Upper lobe of right lung (tissue), 1 donor: ENCODE measurements at regions not wholly inside any gene's neighbourhood (a gene's known extent, or its start where the extent isn't known, plus 50 kb on each side); places are given as distances from the start of the nearest gene placed in this dataset.

Experiments used
- ATAC-seq: fragments of 200-7000 bp; cut with Tn5 transposase; one replicate; pipeline ENCODE4 v1.9.1; 2020; ENCODE audit warnings: mild to moderate bottlenecking, moderate library complexity
- DNase-seq: peaks from one replicate; pipeline ENCODE4 v3.0.0-alpha.2; 2020
- H3K27ac ChIP-seq: fragments of 200-600 bp; one replicate; pipeline ENCODE4 v1.8.0; 2022
- H3K27me3 ChIP-seq: fragments of 200-600 bp; one replicate; pipeline ENCODE4 v1.8.0; 2022; ENCODE audit warnings: mild to moderate bottlenecking
- H3K36me3 ChIP-seq: fragments of 200-600 bp; one replicate; pipeline ENCODE4 v1.8.0; 2022
- H3K4me1 ChIP-seq: fragments of 200-600 bp; one replicate; pipeline ENCODE4 v1.8.0; 2022
- H3K4me3 ChIP-seq: fragments of 200-600 bp; one replicate; pipeline ENCODE4 v1.8.0; 2022; ENCODE audit warnings: mild to moderate bottlenecking
- H3K9me3 ChIP-seq: fragments of 200-600 bp; one replicate; pipeline ENCODE4 v1.8.0; 2022
- intact Hi-C: fragments of 100-400 bp; cut with DNase I; formaldehyde crosslinking; loops from one replicate; pipeline ENCODE4 v1.11.0; 2022
- TF ChIP-seq, protein P1 (sequence below): fragments of 200-600 bp; IDR thresholded peaks from one replicate; pipeline ENCODE4 v1.8.0; 2022; ENCODE audit warnings: antibody characterized with exemption
- donor health status: DM: no; HTN: yes; CAD: no; lungs with severe emphysema.

DNA sequence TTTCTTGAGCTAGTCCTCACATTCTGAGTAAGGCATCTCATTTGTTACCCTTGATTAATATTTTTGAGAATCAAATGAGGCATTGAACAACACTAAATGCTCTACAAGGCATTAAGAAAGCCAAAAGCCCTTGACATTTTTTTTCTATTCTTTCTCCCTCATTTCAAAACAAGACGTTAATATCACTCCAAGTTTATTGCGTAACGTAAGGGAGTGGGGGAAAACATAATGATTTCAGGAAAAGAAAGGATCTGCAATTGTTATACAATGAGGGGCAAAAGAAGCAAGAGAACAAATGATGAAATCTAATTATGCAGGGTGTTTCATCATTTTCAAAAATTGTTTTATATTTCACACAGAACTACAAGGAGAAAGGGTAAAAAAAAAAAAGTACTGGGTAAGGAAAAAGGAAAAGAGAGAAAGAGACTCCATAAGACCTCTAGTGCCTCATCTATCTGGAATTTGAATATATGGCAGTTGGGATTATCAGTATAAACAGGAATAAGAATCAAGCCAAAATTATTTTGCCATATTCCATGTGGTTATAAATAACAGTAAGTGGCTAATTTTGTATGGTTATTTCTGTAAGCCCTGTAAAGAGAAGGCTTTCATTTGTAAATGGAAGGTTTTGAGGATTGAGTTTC is 163.0 kb downstream of the ABCA8 start:
- intact Hi-C loops: no loop called here
- H3K9me3 ChIP-seq: no peaks in the 10 kb centered on the region
- no peaks in the 10 kb centered on the region for H3K36me3 ChIP-seq
- H3K4me3 ChIP-seq: no peak overlapping the region
- DNase-seq (no peak), ATAC-seq (no peak)
- H3K4me1 ChIP-seq: peaks cover 17% of the 10 kb centered on the region
- TF ChIP-seq, protein P1, sequence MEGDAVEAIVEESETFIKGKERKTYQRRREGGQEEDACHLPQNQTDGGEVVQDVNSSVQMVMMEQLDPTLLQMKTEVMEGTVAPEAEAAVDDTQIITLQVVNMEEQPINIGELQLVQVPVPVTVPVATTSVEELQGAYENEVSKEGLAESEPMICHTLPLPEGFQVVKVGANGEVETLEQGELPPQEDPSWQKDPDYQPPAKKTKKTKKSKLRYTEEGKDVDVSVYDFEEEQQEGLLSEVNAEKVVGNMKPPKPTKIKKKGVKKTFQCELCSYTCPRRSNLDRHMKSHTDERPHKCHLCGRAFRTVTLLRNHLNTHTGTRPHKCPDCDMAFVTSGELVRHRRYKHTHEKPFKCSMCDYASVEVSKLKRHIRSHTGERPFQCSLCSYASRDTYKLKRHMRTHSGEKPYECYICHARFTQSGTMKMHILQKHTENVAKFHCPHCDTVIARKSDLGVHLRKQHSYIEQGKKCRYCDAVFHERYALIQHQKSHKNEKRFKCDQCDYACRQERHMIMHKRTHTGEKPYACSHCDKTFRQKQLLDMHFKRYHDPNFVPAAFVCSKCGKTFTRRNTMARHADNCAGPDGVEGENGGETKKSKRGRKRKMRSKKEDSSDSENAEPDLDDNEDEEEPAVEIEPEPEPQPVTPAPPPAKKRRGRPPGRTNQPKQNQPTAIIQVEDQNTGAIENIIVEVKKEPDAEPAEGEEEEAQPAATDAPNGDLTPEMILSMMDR: no peak
- no peak overlapping the region for H3K27ac ChIP-seq
- no peaks in the 10 kb centered on the region for H3K27me3 ChIP-seq

DNA sequence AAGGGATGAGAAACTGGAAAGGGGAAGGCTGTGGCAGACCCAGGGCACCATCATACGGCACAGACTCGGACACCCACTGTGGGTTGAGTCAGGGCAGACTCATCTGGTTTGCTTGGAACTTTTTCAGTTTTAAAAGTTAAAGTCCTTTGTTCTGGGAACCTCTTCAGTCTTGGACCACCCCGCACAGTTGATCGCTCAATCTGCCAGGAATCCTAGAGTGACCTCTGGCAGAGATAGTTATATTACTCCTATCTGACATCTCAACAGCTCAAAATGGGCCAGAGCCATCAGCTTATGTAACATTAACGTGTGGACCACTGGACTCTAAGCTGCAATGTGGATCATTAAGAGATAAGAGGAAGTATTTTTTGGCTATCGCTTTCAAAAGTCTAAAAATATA is 164.3 kb downstream of the ABCA8 start:
- ATAC-seq: peak; percentile 29
- intact Hi-C loops: no loop called here
- H3K36me3 ChIP-seq: no peaks in the 10 kb centered on the region
- no peak overlapping the region for H3K4me3 ChIP-seq
- H3K9me3 ChIP-seq: no peaks in the 10 kb centered on the region
- no peaks in the 10 kb centered on the region for H3K27me3 ChIP-seq
- H3K4me1 ChIP-seq: peaks cover 17% of the 10 kb centered on the region
- H3K27ac ChIP-seq: no peak overlapping the region
- TF ChIP-seq, protein P1: no peak
- no peak for DNase-seq

DNA sequence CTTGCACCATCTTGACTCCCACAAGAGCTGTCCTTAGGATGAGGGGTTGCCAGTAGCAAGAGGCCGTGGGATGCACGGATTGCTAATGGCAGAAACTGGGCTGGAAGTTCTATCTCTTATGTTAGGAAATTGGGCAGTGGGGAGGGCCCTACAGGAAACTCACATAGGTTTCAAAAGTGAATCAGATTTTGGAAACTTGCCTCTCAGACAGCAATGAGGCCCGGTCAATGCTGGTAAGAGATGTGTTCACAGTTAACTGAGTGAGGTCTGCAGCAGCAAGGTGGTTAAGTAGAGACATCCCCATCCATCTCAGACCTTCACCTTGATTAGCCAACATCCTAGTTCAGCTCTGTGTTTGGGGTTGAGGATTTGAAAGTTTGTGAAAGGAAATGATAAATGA is 164.7 kb downstream of the ABCA8 start:
- H3K27me3 ChIP-seq: no peaks in the 10 kb centered on the region
- no peak for DNase-seq
- H3K4me1 ChIP-seq: peaks cover 17% of the 10 kb centered on the region
- intact Hi-C loops: no loop called here
- no peaks in the 10 kb centered on the region for H3K36me3 ChIP-seq
- TF ChIP-seq, protein P1: no peak
- no peak overlapping the region for H3K4me3 ChIP-seq
- H3K9me3 ChIP-seq: no peaks in the 10 kb centered on the region
- no peak for ATAC-seq
- H3K27ac ChIP-seq: no peak overlapping the region

DNA sequence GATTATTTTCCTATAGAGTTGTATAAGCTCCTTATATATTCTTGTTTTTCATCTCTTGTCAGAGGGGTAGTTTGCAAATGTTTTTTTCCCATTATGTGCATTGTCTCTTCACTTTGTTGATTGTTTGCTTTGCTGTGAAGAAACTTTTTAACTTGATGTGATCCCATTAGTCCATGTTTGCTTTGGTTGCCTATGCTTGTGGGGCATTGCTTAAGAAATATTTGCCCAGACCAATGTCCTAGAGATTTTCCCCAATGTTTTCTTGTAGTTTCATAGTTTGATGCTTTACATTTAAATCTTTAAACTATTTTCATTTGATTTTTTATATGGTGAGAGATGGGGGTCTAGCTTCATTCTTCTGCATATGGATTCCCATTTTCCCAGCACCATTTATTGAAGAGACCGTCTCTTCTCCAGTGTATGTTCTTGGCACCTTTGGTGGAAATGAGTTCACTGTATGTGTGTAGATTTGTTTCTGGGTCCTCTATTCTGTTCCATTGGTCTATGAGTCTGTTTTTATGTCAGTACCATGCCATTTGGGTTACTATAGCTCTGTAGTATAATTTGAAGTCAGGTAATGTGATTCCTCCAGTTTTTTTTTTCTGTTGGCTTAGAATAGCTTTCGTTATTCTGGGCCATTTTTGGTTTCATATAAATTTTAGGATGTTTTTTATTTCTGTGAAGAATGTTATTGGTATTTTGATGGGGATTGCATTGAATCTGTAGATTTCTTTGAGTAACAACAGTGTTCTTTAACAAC is 165.8 kb downstream of the ABCA8 start:
- no peak overlapping the region for H3K27ac ChIP-seq
- H3K9me3 ChIP-seq: no peaks in the 10 kb centered on the region
- no peaks in the 10 kb centered on the region for H3K36me3 ChIP-seq
- intact Hi-C loops: no loop called here
- no peak for DNase-seq
- TF ChIP-seq, protein P1: no peak
- H3K4me3 ChIP-seq: no peak overlapping the region
- no peak for ATAC-seq
- no peaks in the 10 kb centered on the region for H3K27me3 ChIP-seq
- H3K4me1 ChIP-seq: peaks cover 16% of the 10 kb centered on the region

DNA sequence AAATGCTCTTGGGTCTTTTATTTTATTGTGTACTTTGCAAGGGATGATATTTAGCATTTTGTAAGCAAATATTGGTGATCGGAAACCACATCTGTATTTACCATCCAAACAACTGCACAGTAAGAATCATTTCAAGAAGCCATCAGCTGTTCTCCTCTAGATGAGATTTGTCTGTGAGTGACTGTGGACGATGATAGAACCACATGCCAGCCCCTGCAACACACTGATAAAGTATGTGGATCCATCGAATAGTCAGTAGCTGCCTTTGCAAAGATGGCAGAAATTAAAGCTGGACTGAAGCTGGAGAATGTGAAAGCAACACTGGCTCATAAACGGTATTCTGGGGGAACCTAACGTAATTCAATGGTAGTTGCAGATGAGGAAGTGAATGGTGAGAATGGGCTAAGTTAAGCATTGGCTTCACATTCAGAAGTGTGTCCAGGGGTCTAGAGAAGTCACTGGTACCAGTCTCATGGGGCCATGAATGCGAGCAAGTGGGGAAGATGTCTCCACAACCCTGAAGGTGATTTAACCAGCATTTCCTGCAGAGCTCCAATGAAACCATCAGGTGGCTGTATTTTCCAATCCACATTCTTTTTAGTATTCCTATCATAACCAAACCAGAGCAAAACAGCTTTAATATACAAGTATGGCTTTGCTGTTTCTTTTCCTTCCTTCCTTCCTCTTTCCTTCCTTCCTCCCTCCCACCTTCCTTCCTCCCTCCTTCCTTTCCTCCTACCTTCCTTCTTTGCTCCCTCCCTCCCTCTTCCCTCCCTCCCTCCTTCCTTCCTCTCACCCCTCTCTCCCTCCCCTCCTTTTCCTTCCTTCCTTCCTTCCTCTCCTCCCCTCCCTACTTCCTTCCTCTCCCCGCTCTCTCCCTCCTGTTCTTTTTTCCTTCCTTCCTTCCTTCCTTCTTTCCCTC is 169.4 kb downstream of the ABCA8 start:
- Histone ChIP-seq H3K4me3 (no peak overlapping the region), H3K27ac (no peak overlapping the region), H3K27me3 (no peaks in the 10 kb centered on the region), H3K4me1 (no peaks in the 10 kb centered on the region), H3K36me3 (no peaks in the 10 kb centered on the region), H3K9me3 (no peaks in the 10 kb centered on the region)
- TF ChIP-seq, protein P1: no peak
- intact Hi-C loops: no loop called here
- DNase-seq (no peak), ATAC-seq (no peak)
